Transverse colon (tissue), 4 donors: ENCODE measurements at regions not wholly inside any gene's neighbourhood (a gene's known extent, or its start where the extent isn't known, plus 50 kb on each side); places are given as distances from the start of the nearest gene placed in this dataset.

Source experiments
- POLR2A ChIP-seq: fragments of 450-650 bp; IDR thresholded peaks from one replicate; pipeline ENCODE4 v1.6.1; 2016; ENCODE audit warnings: antibody characterized with exemption, mild to moderate bottlenecking, moderate library complexity
- POLR2AphosphoS5 ChIP-seq, 3 donors: sonication (generic); formaldehyde crosslinking; IDR thresholded peaks; one replicate each; pipeline ENCODE4 v1.6.1; 2016; ENCODE audit warnings: antibody characterized with exemption in 3 of 3
- TF ChIP-seq, protein P1 (sequence below), 5 experiments: fragments of 200-600 bp in 3 of 5; fragments of 450-650 bp in 2 of 5; sonication (generic) in 3 of 5; IDR thresholded peaks; 1 replicate in 2 of 5; 2 replicates in 3 of 5; pipeline ENCODE4 v1.5.1; 2016 to 2017; ENCODE audit warnings: antibody characterized with exemption in 5 of 5, inconsistent platforms in 3 of 5, mild to moderate bottlenecking in 2 of 5, moderate library complexity in 1 of 5

DNA sequence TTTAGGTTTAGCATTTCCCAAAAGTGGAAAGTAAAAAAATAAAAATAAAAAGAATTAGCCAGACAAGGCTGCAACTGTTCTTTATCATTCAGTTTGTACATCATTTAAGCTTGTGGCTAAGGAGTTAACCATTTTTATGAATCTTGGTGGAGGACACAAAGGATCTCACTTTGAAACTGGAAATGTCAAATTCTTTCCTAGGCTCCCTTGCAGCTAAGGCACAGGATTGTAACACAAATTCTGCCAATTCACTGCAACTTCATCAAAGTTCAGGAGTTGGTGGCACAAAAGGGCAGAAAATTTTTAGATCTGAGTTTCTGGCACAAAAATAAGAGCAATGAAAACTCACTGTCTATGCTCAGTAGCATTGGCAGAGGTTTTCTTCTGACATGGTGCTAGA, 211.2 kb upstream of the SYT10 start:
- TF ChIP-seq, protein P1, sequence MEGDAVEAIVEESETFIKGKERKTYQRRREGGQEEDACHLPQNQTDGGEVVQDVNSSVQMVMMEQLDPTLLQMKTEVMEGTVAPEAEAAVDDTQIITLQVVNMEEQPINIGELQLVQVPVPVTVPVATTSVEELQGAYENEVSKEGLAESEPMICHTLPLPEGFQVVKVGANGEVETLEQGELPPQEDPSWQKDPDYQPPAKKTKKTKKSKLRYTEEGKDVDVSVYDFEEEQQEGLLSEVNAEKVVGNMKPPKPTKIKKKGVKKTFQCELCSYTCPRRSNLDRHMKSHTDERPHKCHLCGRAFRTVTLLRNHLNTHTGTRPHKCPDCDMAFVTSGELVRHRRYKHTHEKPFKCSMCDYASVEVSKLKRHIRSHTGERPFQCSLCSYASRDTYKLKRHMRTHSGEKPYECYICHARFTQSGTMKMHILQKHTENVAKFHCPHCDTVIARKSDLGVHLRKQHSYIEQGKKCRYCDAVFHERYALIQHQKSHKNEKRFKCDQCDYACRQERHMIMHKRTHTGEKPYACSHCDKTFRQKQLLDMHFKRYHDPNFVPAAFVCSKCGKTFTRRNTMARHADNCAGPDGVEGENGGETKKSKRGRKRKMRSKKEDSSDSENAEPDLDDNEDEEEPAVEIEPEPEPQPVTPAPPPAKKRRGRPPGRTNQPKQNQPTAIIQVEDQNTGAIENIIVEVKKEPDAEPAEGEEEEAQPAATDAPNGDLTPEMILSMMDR (IDR thresholded peaks at IDR 0.05), result no peak
- TF ChIP-seq POLR2AphosphoS5 (IDR thresholded peaks at IDR 0.05) (no peak), POLR2A (no peak)
